GM12865 (cell line): ENCODE measurements at regions not wholly inside any gene's neighbourhood (a gene's known extent, or its start where the extent isn't known, plus 50 kb on each side); places are given as distances from the start of the nearest gene placed in this dataset.

Experiments
- DNase-seq: peaks from one replicate; pipeline ENCODE4 v3.0.0; 2010; ENCODE audit warnings: low read depth
- H3K4me3 ChIP-seq: 2 replicates; pipeline ENCODE4 v1.5.1; 2011; ENCODE audit warnings: mild to moderate bottlenecking, low read depth, low read length, control low read depth
- CTCF ChIP-seq: IDR thresholded peaks from 2 replicates; pipeline ENCODE4 v1.5.1; 2011; ENCODE audit warnings: low read length, control low read depth, low read depth, inconsistent platforms; ENCODE audit not compliant: insufficient read depth; ENCODE audit errors: missing control alignments

- no peak overlapping the region for H3K4me3 ChIP-seq
- TF ChIP-seq CTCF, result no peak
- no peak for DNase-seq
These were observed 122.2 kb downstream of the ACTL8 start for GRCh38 chr1:17877316-17877715.

- DNase-seq, result no peak
- H3K4me3 ChIP-seq, result no peak overlapping the region
- TF ChIP-seq CTCF, result no peak
These were observed 122.8 kb downstream of the ACTL8 start for GRCh38 chr1:17877896-17878295.

GRCh38 chr1:17878837-17879236 lies 123.7 kb downstream of the ACTL8 start:
- TF ChIP-seq CTCF, result no peak
- no peak for DNase-seq
- no peak overlapping the region for H3K4me3 ChIP-seq

- no peak for TF ChIP-seq CTCF
- H3K4me3 ChIP-seq, result no peak overlapping the region
- no peak for DNase-seq
These were observed 125.3 kb downstream of the ACTL8 start for GRCh38 chr1:17880449-17880848.

GRCh38 chr1:17881761-17882160 lies 126.6 kb downstream of the ACTL8 start:
- no peak overlapping the region for H3K4me3 ChIP-seq
- TF ChIP-seq CTCF, result no peak
- no peak for DNase-seq

GRCh38 chr1:17883136-17883535 lies 128.0 kb downstream of the ACTL8 start:
- no peak for DNase-seq
- H3K4me3 ChIP-seq, result no peak overlapping the region
- TF ChIP-seq CTCF, result no peak

GRCh38 chr1:17883662-17884395 lies 128.7 kb downstream of the ACTL8 start:
- H3K4me3 ChIP-seq, result no peak overlapping the region
- no peak for TF ChIP-seq CTCF
- no peak for DNase-seq
